Keratinocyte (primary cell): ENCODE measurements at regions not wholly inside any gene's neighbourhood (a gene's known extent, or its start where the extent isn't known, plus 50 kb on each side); places are given as distances from the start of the nearest gene placed in this dataset.

Experiments used
- EZH2 ChIP-seq: IDR thresholded peaks from one replicate; pipeline ENCODE4 v1.6.1; 2012; ENCODE audit warnings: inconsistent platforms, mild to moderate bottlenecking, low read length, moderate library complexity
- TF ChIP-seq, protein P1 (sequence below), 3 experiments: IDR thresholded peaks in 1 of 3; conservative IDR thresholded peaks in 1 of 3; optimal IDR thresholded peaks in 1 of 3; 2 replicates in 2 of 3; 3 replicates in 1 of 3; pipeline versions ENCODE3 to v1.5.1; 2011; ENCODE audit warnings: low read length in 3 of 3, mild to moderate bottlenecking in 3 of 3, moderate library complexity in 2 of 3, control low read depth in 1 of 3, inconsistent platforms in 1 of 3; ENCODE audit not compliant: insufficient read depth in 2 of 3; ENCODE audit errors: extremely low read depth in 1 of 3

DNA sequence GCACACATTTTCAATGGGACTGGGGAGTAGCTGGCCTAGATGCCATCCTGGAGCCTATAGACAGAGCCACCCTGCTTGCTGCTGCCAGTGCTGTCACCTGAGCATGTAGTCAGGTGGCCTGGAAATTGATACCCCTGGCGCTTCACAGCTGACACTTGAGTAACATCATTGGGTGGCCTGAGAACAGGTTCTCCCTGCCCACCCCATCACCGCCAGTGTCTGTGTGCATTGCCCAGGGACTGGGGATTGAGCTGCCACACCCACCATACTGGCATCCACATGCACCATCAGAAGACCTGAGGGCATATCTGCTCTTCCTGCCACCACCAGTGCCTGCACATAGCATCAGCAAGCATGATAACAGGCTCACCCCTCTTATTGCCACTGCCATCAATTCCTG is 1142.9 kb upstream of the PABPC4L start:
- TF ChIP-seq, protein P1, sequence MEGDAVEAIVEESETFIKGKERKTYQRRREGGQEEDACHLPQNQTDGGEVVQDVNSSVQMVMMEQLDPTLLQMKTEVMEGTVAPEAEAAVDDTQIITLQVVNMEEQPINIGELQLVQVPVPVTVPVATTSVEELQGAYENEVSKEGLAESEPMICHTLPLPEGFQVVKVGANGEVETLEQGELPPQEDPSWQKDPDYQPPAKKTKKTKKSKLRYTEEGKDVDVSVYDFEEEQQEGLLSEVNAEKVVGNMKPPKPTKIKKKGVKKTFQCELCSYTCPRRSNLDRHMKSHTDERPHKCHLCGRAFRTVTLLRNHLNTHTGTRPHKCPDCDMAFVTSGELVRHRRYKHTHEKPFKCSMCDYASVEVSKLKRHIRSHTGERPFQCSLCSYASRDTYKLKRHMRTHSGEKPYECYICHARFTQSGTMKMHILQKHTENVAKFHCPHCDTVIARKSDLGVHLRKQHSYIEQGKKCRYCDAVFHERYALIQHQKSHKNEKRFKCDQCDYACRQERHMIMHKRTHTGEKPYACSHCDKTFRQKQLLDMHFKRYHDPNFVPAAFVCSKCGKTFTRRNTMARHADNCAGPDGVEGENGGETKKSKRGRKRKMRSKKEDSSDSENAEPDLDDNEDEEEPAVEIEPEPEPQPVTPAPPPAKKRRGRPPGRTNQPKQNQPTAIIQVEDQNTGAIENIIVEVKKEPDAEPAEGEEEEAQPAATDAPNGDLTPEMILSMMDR (optimal IDR thresholded peaks at IDR 0.05 in 1 of 3, IDR thresholded peaks at IDR 0.05 in 1 of 3, conservative IDR thresholded peaks at IDR 0.05 in 1 of 3; ENCODE audit: extremely low read depth in 1 of 3, insufficient read depth in 2 of 3, low read length in 3 of 3) = no peak
- TF ChIP-seq EZH2 = no peak
